Gastroesophageal sphincter (tissue), 3 donors: ENCODE measurements at regions not wholly inside any gene's neighbourhood (a gene's known extent, or its start where the extent isn't known, plus 50 kb on each side); places are given as distances from the start of the nearest gene placed in this dataset.

ENCODE experiments used
- EP300 ChIP-seq: sonication (generic); formaldehyde crosslinking; IDR thresholded peaks from one replicate; pipeline ENCODE4 v1.6.1; 2017; ENCODE audit warnings: antibody characterized with exemption, mild to moderate bottlenecking
- POLR2A ChIP-seq, 2 donors: fragments of 450-650 bp; IDR thresholded peaks; one replicate each; pipeline ENCODE4 v1.6.1; 2017; ENCODE audit warnings: antibody characterized with exemption in 2 of 2, mild to moderate bottlenecking in 2 of 2, moderate library complexity in 1 of 2
- POLR2AphosphoS5 ChIP-seq: sonication (generic); formaldehyde crosslinking; IDR thresholded peaks from one replicate; pipeline ENCODE4 v1.6.1; 2017; ENCODE audit warnings: antibody characterized with exemption
- TF ChIP-seq, protein P1 (sequence below), 4 experiments: fragments of 200-600 bp in 2 of 4; fragments of 450-650 bp in 2 of 4; sonication (generic) in 1 of 4; IDR thresholded peaks; one replicate each; pipeline ENCODE4 v1.5.1; 2017 to 2019; ENCODE audit warnings: antibody characterized with exemption in 4 of 4, mild to moderate bottlenecking in 2 of 4, moderate library complexity in 2 of 4

DNA sequence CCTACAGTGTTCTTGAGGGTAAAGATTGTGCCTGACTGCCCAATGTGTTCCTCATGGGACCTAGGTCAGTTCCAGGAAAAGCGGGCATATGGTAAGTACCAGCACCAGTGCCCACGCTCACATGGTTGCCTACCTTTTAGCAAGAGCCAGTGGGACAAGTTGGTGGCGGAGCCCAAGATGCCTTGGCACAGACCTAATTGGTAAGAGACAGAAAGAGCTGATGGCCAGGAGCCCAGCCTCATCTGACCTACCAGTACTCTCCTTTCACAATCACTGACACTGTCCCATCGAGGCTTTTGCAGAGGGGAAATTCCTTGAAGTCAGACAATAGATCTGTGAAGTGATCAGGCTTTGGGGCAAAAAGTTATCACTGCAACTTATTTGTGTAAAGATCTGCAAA, 98.4 kb upstream of the BCL6 start:
- TF ChIP-seq, protein P1, sequence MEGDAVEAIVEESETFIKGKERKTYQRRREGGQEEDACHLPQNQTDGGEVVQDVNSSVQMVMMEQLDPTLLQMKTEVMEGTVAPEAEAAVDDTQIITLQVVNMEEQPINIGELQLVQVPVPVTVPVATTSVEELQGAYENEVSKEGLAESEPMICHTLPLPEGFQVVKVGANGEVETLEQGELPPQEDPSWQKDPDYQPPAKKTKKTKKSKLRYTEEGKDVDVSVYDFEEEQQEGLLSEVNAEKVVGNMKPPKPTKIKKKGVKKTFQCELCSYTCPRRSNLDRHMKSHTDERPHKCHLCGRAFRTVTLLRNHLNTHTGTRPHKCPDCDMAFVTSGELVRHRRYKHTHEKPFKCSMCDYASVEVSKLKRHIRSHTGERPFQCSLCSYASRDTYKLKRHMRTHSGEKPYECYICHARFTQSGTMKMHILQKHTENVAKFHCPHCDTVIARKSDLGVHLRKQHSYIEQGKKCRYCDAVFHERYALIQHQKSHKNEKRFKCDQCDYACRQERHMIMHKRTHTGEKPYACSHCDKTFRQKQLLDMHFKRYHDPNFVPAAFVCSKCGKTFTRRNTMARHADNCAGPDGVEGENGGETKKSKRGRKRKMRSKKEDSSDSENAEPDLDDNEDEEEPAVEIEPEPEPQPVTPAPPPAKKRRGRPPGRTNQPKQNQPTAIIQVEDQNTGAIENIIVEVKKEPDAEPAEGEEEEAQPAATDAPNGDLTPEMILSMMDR (IDR thresholded peaks at IDR 0.05) = no peak
- TF ChIP-seq POLR2A (IDR thresholded peaks at IDR 0.05) = no peak
- no peak for TF ChIP-seq POLR2AphosphoS5
- TF ChIP-seq EP300 = no peak
